ENCODE measurements at regions not wholly inside any gene's neighbourhood (a gene's known extent, or its start where the extent isn't known, plus 50 kb on each side); places are given as distances from the start of the nearest gene placed in this dataset.
"Not testable (repeated sequence)": the region's sequence is repeated elsewhere in the genome, so short reads cannot be mapped to it uniquely, and the experiment has no call there.

GRCh38 chr1:194026422-194026821 lies 840.0 kb upstream of the B3GALT2 start:
- no peak for DNase-seq (ENCODE audit: low read depth in 2 of 2)

- no peak for DNase-seq (ENCODE audit: low read depth in 2 of 2)
Observed at GRCh38 chr1:194024659-194025058, 838.2 kb upstream of the B3GALT2 start.

DNA sequence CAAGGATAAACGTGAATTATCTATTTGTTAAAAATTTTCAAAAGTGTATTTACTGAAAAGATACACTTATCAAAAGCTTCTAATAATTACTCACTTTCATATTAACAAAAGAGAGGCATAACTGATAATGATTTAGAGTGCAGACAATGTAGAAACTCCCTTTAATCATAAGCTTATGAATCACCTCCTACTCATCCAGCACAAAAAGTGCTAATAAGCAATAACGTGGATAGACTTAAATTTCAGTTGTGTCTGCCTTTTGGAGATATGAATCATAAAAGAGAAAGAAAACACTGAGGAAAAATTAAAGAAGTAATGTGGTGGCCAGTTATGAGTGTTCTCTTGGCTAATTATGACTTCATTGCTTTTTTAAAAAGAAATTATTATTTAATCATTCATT lies 827.6 kb upstream of the B3GALT2 start:
- no peak for DNase-seq (ENCODE audit: low read depth in 2 of 2)

DNA sequence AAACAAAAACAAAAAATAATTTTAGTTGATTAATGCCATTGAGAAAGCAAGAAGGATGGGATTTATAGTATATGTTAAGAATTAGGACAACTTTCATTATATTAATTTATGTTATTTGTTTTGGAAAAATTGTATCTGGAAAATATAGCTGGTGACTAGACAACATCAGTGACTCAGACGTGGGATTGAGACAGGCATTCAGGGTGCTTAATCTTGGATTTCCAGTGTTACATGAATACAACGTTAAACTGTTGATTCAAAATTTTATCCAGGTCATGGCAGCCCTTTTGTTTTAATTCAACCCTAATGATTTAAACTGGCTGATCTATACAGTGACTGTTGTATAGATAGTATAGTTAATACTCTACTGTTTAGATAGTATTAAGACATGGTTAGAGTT lies 827.1 kb upstream of the B3GALT2 start:
- DNase-seq (ENCODE audit: low read depth in 2 of 2) = no peak

GRCh38 chr1:194004146-194004545 lies 817.7 kb upstream of the B3GALT2 start:
- no peak for DNase-seq (ENCODE audit: low read depth in 2 of 2)

- DNase-seq (ENCODE audit: low read depth in 2 of 2) = not testable (repeated sequence)
Observed at GRCh38 chr1:194001726-194002350, 815.4 kb upstream of the B3GALT2 start.

- no peak for DNase-seq (ENCODE audit: low read depth in 2 of 2)
Observed at GRCh38 chr1:193988885-193989284, 802.5 kb upstream of the B3GALT2 start.

DNA sequence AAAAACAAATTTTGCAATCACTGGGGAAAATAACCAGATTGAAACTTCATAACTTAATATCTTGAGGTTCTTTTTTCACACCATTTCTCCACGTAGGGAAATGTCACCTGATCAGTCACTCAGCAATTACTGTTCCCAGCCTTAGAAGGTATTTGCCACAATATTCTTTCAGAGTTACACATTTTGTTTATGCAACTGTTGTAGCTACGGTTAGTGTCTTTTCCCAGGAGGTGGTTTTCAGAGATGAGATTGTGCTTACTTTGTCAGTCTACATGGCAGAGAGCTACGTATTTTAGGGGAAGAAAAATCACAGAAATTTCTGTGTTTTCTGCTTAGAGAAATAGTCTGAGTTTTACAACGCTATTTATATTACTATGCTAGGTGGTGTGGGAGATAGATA lies 792.8 kb upstream of the B3GALT2 start:
- no peak for DNase-seq (ENCODE audit: low read depth in 2 of 2)

- no peak for DNase-seq (ENCODE audit: low read depth in 2 of 2)
Observed at GRCh38 chr1:193974286-193974798, 787.9 kb upstream of the B3GALT2 start.

GRCh38 chr1:193973428-193973827 lies 787.0 kb upstream of the B3GALT2 start:
- DNase-seq (ENCODE audit: low read depth in 2 of 2) = no peak

GRCh38 chr1:193971595-193971994 lies 785.2 kb upstream of the B3GALT2 start:
- DNase-seq (ENCODE audit: low read depth in 2 of 2) = no peak

DNA sequence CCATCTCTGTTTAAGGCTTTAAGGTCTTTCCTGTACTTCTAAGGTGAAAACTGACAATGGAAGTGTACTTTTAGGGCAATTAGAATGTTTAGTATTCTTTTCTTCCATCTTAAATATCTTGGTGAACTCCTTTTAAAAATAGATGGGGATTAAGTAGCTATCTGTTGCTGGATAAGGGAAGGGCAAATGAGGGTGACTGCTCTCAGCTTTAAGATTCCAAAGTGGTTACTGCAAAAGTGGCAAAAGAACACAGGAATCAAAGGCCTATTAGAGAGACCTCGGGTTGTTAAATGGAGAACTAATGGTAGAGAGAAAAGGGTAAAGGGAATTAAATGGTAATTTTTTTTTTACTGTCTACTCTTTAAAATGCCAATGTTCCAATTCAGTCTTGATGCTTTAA lies 774.1 kb upstream of the B3GALT2 start:
- DNase-seq (ENCODE audit: low read depth in 2 of 2) = no peak

DNA sequence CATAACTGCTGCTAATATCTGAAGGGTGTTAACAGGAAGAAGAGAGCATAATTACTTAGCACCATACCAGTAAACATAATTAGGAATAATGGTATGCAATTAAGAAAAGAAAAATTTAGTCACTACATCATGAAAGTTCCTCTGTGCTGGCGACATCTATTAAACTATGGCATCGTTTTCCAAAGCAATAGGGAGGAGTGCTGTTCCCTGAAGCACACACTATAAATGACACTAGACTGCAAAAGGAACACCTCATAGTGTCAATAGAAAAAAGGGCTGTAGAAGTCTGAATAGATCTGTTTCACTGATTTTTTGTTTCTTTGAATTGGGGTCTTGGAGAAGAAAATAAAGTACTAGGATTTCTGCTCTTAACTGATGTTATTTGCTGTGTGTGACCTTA lies 773.6 kb upstream of the B3GALT2 start:
- no peak for DNase-seq (ENCODE audit: low read depth in 2 of 2)

- DNase-seq (ENCODE audit: low read depth in 2 of 2) = no peak
Observed at GRCh38 chr1:193957556-193958095, 771.2 kb upstream of the B3GALT2 start.

DNA sequence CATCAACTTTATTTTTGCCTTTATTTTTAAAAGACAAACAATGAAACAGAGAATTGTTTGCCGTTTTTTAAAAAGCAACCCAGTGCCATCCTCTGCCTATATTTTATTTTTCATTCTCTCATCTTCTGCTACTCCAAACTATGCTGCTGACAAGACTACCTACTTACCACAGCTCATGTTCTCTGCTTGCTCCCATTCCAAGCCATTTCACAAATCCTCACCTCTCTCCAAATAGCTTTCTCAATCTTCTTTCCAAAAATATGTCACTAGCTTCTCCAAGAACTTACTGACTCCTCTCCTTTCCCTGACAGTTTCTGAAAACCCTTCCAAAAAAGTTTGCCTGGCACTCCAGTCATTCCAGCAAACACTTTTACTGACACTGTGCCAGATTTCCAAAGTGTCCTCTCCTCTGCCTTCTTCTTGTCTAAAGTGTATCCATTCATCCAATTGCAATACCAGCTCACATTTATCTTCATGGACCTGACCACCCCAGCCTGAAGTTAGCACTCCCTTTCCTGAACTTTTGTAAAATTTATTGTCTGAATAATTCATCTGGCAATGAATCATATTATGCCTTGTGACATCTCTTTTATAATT lies 766.5 kb upstream of the B3GALT2 start:
- no peak for DNase-seq (ENCODE audit: low read depth in 2 of 2)

DNA sequence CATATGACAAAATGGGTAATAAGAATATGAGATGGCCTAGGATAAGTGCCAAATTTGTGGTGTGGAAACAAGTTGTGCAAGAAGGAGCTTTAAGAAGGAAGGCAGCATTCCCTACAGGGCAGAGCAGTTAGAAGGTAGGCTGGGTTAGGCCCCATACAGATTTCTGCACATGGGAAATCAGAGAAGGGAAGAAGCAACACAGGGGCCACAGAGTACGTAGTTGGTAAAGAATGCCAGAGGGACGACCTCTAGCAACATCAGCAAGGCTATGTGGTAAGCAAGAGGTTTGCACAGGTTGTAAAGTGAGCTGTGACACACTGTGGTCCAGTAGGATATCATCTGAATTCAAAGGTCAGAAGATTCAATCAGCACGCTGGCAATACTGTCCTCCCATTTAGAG lies 765.6 kb upstream of the B3GALT2 start:
- DNase-seq (ENCODE audit: low read depth in 2 of 2) = no peak

- no peak for DNase-seq (ENCODE audit: low read depth in 2 of 2)
Observed at GRCh38 chr1:193944454-193944853, 758.0 kb upstream of the B3GALT2 start.

GRCh38 chr1:193940176-193940575 lies 753.8 kb upstream of the B3GALT2 start:
- DNase-seq (ENCODE audit: low read depth in 2 of 2) = no peak

- no peak for DNase-seq (ENCODE audit: low read depth in 2 of 2)
Observed at GRCh38 chr1:193939585-193939984, 753.2 kb upstream of the B3GALT2 start.

DNA sequence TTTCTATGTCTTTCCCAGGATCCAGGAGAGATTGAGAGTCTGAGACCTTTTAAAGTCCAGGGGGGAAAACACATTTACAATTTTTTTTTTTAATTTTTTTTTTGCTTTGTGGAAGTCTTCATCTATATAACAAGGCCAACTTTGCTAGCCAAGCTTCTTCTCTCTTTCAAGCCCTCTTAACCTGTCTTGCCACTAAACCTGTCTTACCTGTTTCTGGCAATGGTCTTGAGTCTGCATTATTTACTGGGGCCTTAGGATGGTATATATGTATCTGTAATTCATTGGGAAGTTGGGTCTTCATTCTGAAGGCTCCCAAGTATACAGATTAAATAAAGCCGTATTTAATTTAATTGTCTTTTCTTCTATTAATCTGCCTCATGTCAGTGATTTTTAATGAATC lies 750.9 kb upstream of the B3GALT2 start:
- DNase-seq (ENCODE audit: low read depth in 2 of 2) = no peak

- no peak for DNase-seq (ENCODE audit: low read depth in 2 of 2)
Observed at GRCh38 chr1:193932979-193933378, 746.6 kb upstream of the B3GALT2 start.

GRCh38 chr1:193931356-193931755 lies 744.9 kb upstream of the B3GALT2 start:
- no peak for DNase-seq (ENCODE audit: low read depth in 2 of 2)

DNA sequence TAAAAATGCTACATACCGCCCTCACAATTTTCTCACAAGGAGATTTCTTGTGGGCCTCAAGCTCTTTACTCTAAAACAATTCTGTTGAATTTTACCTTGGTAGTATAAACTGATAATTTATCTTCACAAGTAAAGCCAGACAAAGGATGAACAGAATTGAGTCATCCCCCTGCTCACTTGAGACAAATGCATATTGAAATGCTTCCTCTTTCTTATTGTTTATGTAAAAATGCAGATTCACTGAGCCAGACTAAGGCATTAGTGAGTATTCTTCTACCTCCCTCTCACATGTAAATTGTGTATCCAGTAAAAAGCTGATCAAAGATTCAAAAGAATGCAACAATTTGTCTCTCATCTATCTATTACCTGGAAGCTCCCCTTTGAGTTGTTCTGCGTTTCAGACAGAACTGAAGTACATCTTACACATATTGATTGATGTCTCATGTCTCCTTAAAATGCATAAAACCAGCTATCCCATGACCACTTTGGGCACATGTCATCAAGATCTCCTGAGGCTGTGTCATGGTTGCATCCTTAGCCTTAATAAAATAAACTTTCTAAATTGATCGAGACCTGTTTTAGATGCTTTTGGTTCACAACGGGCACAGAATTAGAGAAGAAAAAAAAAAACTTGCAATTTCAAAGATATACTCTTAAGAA lies 743.1 kb upstream of the B3GALT2 start:
- DNase-seq (ENCODE audit: low read depth in 2 of 2) = no peak

Data from stimulated activated CD4-positive, alpha-beta T cell treated with anti-CD3 and anti-CD28 coated beads, Interleukin-15, amount 100 ng/mL, for 48 hours (primary cell).